ENCODE measurements at regions not wholly inside any gene's neighbourhood (a gene's known extent, or its start where the extent isn't known, plus 50 kb on each side); places are given as distances from the start of the nearest gene placed in this dataset.

- TF ChIP-seq, protein P1, sequence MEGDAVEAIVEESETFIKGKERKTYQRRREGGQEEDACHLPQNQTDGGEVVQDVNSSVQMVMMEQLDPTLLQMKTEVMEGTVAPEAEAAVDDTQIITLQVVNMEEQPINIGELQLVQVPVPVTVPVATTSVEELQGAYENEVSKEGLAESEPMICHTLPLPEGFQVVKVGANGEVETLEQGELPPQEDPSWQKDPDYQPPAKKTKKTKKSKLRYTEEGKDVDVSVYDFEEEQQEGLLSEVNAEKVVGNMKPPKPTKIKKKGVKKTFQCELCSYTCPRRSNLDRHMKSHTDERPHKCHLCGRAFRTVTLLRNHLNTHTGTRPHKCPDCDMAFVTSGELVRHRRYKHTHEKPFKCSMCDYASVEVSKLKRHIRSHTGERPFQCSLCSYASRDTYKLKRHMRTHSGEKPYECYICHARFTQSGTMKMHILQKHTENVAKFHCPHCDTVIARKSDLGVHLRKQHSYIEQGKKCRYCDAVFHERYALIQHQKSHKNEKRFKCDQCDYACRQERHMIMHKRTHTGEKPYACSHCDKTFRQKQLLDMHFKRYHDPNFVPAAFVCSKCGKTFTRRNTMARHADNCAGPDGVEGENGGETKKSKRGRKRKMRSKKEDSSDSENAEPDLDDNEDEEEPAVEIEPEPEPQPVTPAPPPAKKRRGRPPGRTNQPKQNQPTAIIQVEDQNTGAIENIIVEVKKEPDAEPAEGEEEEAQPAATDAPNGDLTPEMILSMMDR (conservative IDR thresholded peaks at IDR 0.05; ENCODE audit: low read depth in 2 of 2) = no peak
- TF ChIP-seq POLR2AphosphoS5 (IDR thresholded peaks at IDR 0.05; ENCODE audit: low read depth) = no peak
Observed at GRCh38 chr10:130339911-130340310, 203.7 kb downstream of the GLRX3 start.

Data from GM23338 (cell line).